HFF-Myc (cell line): ENCODE measurements at regions not wholly inside any gene's neighbourhood (a gene's known extent, or its start where the extent isn't known, plus 50 kb on each side); places are given as distances from the start of the nearest gene placed in this dataset.

Experiments
- DNase-seq: peaks from one replicate; pipeline ENCODE4 v3.0.0-alpha.2; 2011; ENCODE audit warnings: low read depth; ENCODE audit errors: extremely low read depth
- H3K4me3 ChIP-seq: replicated peaks from 2 replicates; pipeline ENCODE4 v1.5.1; 2011; ENCODE audit warnings: low read depth, mild to moderate bottlenecking, control low read depth, low read length
- TF ChIP-seq, protein P1 (sequence below): IDR thresholded peaks from 2 replicates; pipeline ENCODE4 v1.5.1; 2012; ENCODE audit warnings: mild to moderate bottlenecking, low read depth, low read length, control low read depth; ENCODE audit errors: missing control alignments

- no peak overlapping the region for H3K4me3 ChIP-seq
- TF ChIP-seq, protein P1, sequence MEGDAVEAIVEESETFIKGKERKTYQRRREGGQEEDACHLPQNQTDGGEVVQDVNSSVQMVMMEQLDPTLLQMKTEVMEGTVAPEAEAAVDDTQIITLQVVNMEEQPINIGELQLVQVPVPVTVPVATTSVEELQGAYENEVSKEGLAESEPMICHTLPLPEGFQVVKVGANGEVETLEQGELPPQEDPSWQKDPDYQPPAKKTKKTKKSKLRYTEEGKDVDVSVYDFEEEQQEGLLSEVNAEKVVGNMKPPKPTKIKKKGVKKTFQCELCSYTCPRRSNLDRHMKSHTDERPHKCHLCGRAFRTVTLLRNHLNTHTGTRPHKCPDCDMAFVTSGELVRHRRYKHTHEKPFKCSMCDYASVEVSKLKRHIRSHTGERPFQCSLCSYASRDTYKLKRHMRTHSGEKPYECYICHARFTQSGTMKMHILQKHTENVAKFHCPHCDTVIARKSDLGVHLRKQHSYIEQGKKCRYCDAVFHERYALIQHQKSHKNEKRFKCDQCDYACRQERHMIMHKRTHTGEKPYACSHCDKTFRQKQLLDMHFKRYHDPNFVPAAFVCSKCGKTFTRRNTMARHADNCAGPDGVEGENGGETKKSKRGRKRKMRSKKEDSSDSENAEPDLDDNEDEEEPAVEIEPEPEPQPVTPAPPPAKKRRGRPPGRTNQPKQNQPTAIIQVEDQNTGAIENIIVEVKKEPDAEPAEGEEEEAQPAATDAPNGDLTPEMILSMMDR, result no peak
- no peak for DNase-seq
Observed at GRCh38 chr6:71153755-71154325, 134.8 kb upstream of the OGFRL1 start.

- DNase-seq, result no peak
- no peak overlapping the region for H3K4me3 ChIP-seq
- TF ChIP-seq, protein P1, result no peak
Observed at GRCh38 chr6:71157345-71157744, 131.3 kb upstream of the OGFRL1 start.

DNA sequence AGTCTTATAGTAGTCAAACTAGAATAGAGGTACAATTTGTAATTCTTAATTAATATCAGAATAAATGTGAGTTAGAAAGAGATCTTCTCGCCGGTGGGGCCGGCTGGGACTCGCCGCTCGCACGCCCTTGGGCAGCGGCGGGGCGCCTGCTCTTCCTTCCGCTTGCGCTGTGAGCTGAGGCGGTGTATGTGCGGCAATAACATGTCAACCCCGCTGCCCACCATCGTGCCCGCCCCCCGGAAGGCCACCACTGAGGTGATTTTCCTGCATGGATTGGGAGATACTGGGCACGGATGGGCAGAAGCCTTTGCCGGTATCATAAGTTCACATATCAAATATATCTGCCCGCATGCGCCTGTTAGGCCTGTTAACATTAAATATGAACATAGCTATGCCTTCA is 123.7 kb upstream of the OGFRL1 start:
- TF ChIP-seq, protein P1, result no peak
- DNase-seq, result no peak
- no peak overlapping the region for H3K4me3 ChIP-seq

GRCh38 chr6:71168233-71168765 is 120.3 kb upstream of the OGFRL1 start:
- TF ChIP-seq, protein P1, result no peak
- H3K4me3 ChIP-seq, result no peak overlapping the region
- DNase-seq, result no peak

- DNase-seq, result no peak
- TF ChIP-seq, protein P1, result no peak
- no peak overlapping the region for H3K4me3 ChIP-seq
Observed at GRCh38 chr6:71171497-71172070, 117.0 kb upstream of the OGFRL1 start.

- DNase-seq, result no peak
- TF ChIP-seq, protein P1, result no peak
- H3K4me3 ChIP-seq, result no peak overlapping the region
Observed at GRCh38 chr6:71179249-71179885, 109.2 kb upstream of the OGFRL1 start.

DNA sequence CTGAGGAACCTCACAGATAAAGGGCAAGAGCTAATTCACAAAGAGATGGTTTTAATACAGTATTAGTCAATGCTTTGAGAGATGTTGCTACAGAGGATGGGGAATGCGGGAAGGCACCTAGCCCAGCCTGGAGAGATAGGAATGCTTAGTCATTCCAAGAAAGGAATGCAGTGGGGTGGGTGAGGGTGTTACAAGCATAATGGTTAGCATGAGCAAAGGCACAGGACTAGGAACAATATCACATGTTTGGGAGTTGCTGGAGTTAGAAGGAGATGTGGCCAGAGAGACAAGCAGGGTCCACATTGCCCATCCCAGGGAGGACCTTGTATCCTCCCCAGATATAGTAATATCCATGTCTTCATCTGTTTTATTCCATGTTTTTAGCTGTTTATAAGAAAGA is 107.0 kb upstream of the OGFRL1 start:
- DNase-seq, result peak; percentile 58
- TF ChIP-seq, protein P1, result no peak
- no peak overlapping the region for H3K4me3 ChIP-seq
